PFSK-1 (cell line): ENCODE measurements at regions not wholly inside any gene's neighbourhood (a gene's known extent, or its start where the extent isn't known, plus 50 kb on each side); places are given as distances from the start of the nearest gene placed in this dataset.

Source experiments
- POLR2AphosphoS5 ChIP-seq: IDR thresholded peaks from 2 replicates; pipeline ENCODE4 v1.6.1; 2012; ENCODE audit warnings: low read depth, mild to moderate bottlenecking, control low read depth, low read length, moderate library complexity
- TAF1 ChIP-seq: IDR thresholded peaks from 2 replicates; pipeline ENCODE4 v1.6.1; 2012; ENCODE audit warnings: low read length, control low read depth, borderline replicate concordance; ENCODE audit not compliant: insufficient read depth
- TF ChIP-seq, protein P1 (sequence below), 2 experiments: IDR thresholded peaks; 2 replicates each; pipeline versions ENCODE4 v1.6.1 to v1.8.0; 2011 to 2012; ENCODE audit warnings: low read depth in 2 of 2, low read length in 2 of 2, control low read depth in 1 of 2, inconsistent platforms in 1 of 2, mild to moderate bottlenecking in 1 of 2, moderate library complexity in 1 of 2; ENCODE audit not compliant: insufficient read depth in 1 of 2

DNA sequence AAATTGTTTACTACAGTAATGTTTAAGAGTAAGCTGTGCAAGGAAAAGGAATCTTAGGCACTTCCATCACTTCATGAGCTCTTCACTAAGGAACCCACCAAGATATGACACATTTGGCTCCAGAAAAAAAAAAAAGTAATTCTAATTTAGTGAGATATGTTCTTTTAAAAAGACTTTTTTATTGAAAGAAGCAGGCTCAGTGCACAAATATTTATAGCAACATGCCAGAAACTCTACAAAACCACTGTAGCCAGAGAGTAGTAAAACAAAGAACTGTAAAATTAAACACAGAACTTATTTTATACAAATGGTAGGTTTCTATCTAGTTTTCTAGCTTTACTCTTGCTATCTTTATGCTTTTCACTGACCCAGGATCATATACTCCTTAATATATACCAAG, 434.6 kb upstream of the ADGRL2 start:
- no peak for TF ChIP-seq POLR2AphosphoS5
- no peak for TF ChIP-seq TAF1
- TF ChIP-seq, protein P1, sequence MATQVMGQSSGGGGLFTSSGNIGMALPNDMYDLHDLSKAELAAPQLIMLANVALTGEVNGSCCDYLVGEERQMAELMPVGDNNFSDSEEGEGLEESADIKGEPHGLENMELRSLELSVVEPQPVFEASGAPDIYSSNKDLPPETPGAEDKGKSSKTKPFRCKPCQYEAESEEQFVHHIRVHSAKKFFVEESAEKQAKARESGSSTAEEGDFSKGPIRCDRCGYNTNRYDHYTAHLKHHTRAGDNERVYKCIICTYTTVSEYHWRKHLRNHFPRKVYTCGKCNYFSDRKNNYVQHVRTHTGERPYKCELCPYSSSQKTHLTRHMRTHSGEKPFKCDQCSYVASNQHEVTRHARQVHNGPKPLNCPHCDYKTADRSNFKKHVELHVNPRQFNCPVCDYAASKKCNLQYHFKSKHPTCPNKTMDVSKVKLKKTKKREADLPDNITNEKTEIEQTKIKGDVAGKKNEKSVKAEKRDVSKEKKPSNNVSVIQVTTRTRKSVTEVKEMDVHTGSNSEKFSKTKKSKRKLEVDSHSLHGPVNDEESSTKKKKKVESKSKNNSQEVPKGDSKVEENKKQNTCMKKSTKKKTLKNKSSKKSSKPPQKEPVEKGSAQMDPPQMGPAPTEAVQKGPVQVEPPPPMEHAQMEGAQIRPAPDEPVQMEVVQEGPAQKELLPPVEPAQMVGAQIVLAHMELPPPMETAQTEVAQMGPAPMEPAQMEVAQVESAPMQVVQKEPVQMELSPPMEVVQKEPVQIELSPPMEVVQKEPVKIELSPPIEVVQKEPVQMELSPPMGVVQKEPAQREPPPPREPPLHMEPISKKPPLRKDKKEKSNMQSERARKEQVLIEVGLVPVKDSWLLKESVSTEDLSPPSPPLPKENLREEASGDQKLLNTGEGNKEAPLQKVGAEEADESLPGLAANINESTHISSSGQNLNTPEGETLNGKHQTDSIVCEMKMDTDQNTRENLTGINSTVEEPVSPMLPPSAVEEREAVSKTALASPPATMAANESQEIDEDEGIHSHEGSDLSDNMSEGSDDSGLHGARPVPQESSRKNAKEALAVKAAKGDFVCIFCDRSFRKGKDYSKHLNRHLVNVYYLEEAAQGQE (IDR thresholded peaks at IDR 0.05; ENCODE audit: insufficient read depth in 1 of 2, low read depth in 2 of 2, low read length in 2 of 2), result no peak
